Hindlimb muscle (tissue), 1 donor: ENCODE measurements at regions not wholly inside any gene's neighbourhood (a gene's known extent, or its start where the extent isn't known, plus 50 kb on each side); places are given as distances from the start of the nearest gene placed in this dataset.
A peak's percentile ranks its signal among the peaks of the same experiment; 100 is the strongest.

Source experiments
- DNase-seq: peaks from one replicate; pipeline ENCODE4 v3.0.0-alpha.2; 2013

GRCh38 chr2:138446043-138446442 is 55.5 kb upstream of the SPOPL start:
- DNase-seq = peak; percentile 6

DNA sequence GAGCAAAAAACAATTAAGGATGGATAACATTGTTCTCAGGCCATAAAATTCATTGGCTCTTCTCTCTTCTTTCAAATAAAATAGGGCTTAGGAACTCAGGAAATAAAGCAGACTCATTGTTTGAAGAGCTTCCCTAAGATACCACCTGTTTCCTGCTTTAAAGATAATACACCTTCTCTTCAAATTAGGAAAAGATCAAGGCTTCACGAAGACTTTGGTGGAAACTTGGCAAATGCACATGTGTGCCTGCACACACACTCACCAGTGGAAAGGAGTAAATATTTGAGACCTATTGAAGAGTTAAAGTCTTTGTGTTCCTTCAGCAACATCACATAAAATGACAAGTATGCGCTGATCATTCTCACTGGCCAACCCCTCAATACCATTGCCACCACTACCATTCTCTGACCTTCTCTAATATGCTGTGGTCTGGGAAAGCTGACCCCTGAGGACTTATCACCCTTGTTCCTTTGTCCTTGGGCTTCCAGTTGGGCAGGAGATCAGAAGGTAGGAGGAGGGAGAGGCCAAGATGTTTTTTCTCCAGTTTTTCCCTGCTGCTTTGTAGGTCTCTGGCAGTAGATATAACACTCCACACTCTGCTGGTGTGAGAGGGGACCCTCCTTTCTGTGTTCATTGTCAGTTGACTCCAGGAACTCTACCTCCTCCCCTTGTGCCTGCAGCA is 53.5 kb upstream of the SPOPL start:
- DNase-seq = no peak
